ENCODE measurements at regions not wholly inside any gene's neighbourhood (a gene's known extent, or its start where the extent isn't known, plus 50 kb on each side); places are given as distances from the start of the nearest gene placed in this dataset.

GRCh38 chr20:54766483-54766882 is 291.1 kb downstream of the DOK5 start:
- Histone ChIP-seq H2AFZ (ENCODE audit: low read length) (no peak overlapping the region), H3K9me3 (ENCODE audit: insufficient read depth, low read depth, low read length) (0 out of 2 replicates have a peak, but pooled peaks cover 2% of the 10 kb centered on the region), H3K36me3 (ENCODE audit: insufficient read depth, low read length) (no peaks in the 10 kb centered on the region), H3K4me3 (ENCODE audit: low read length, poor library complexity, severe bottlenecking) (no peak overlapping the region), H4K20me1 (ENCODE audit: insufficient read depth, low read length, poor library complexity, severe bottlenecking) (no peaks in the 10 kb centered on the region), H3K9me2 (replicated peaks; ENCODE audit: low read depth, low read length) (no peaks in the 10 kb centered on the region), H3K27me3 (ENCODE audit: insufficient read depth, low read length, poor library complexity, severe bottlenecking) (no peaks in the 10 kb centered on the region), H3K9ac (ENCODE audit: low read depth, low read length, poor library complexity, severe bottlenecking) (no peak overlapping the region), H3K4me1 (ENCODE audit: insufficient read depth, low read length, poor library complexity, severe bottlenecking) (no peaks in the 10 kb centered on the region), H3K4me2 (ENCODE audit: low read depth, low read length, poor library complexity, severe bottlenecking) (no peak overlapping the region), H3K79me2 (ENCODE audit: insufficient read depth, low read length) (no peaks in the 10 kb centered on the region), H3F3A (ENCODE audit: low read depth) (no peaks in the 10 kb centered on the region)
- TF ChIP-seq CTCF (conservative IDR thresholded peaks at IDR 0.05; ENCODE audit: low read length) (no peak), EZH2phosphoT487 (IDR thresholded peaks at IDR 0.05; ENCODE audit: borderline replicate concordance) (no peak)

- Histone ChIP-seq H4K20me1 (ENCODE audit: insufficient read depth, low read length, poor library complexity, severe bottlenecking) (no peaks in the 10 kb centered on the region), H2AFZ (ENCODE audit: low read length) (no peak overlapping the region)
- TF ChIP-seq EZH2phosphoT487 (IDR thresholded peaks at IDR 0.05; ENCODE audit: borderline replicate concordance) = no peak
- no peak for TF ChIP-seq CTCF (conservative IDR thresholded peaks at IDR 0.05; ENCODE audit: low read length)
Observed at GRCh38 chr20:54763366-54763765, 288.0 kb downstream of the DOK5 start.

GRCh38 chr20:54759589-54759988 is 284.2 kb downstream of the DOK5 start:
- no peak for TF ChIP-seq CTCF (conservative IDR thresholded peaks at IDR 0.05; ENCODE audit: low read length)
- TF ChIP-seq EZH2phosphoT487 (IDR thresholded peaks at IDR 0.05; ENCODE audit: borderline replicate concordance) = no peak

More at GRCh38 chr20:54763366-54763765, 288.0 kb downstream of the DOK5 start:
- Histone ChIP-seq H3K27me3 (ENCODE audit: insufficient read depth, low read length, poor library complexity, severe bottlenecking) (no peaks in the 10 kb centered on the region), H3K4me1 (ENCODE audit: insufficient read depth, low read length, poor library complexity, severe bottlenecking) (no peaks in the 10 kb centered on the region), H3K9me3 (ENCODE audit: insufficient read depth, low read depth, low read length) (0 out of 2 replicates have a peak, but pooled peaks cover 2% of the 10 kb centered on the region), H3K4me3 (ENCODE audit: low read length, poor library complexity, severe bottlenecking) (no peak overlapping the region), H3F3A (ENCODE audit: low read depth) (no peaks in the 10 kb centered on the region), H3K9ac (ENCODE audit: low read depth, low read length, poor library complexity, severe bottlenecking) (no peak overlapping the region), H3K4me2 (ENCODE audit: low read depth, low read length, poor library complexity, severe bottlenecking) (no peak overlapping the region), H3K9me2 (replicated peaks; ENCODE audit: low read depth, low read length) (no peaks in the 10 kb centered on the region), H3K36me3 (ENCODE audit: insufficient read depth, low read length) (no peaks in the 10 kb centered on the region), H3K79me2 (ENCODE audit: insufficient read depth, low read length) (no peaks in the 10 kb centered on the region)

More at GRCh38 chr20:54759589-54759988, 284.2 kb downstream of the DOK5 start:
- Histone ChIP-seq H3K4me3 (ENCODE audit: low read length, poor library complexity, severe bottlenecking) (no peak overlapping the region), H4K20me1 (ENCODE audit: insufficient read depth, low read length, poor library complexity, severe bottlenecking) (no peaks in the 10 kb centered on the region), H3K79me2 (ENCODE audit: insufficient read depth, low read length) (no peaks in the 10 kb centered on the region), H3K4me2 (ENCODE audit: low read depth, low read length, poor library complexity, severe bottlenecking) (no peak overlapping the region), H3K9me2 (replicated peaks; ENCODE audit: low read depth, low read length) (no peaks in the 10 kb centered on the region), H3K36me3 (ENCODE audit: insufficient read depth, low read length) (no peaks in the 10 kb centered on the region), H2AFZ (ENCODE audit: low read length) (no peak overlapping the region), H3F3A (ENCODE audit: low read depth) (no peaks in the 10 kb centered on the region), H3K9ac (ENCODE audit: low read depth, low read length, poor library complexity, severe bottlenecking) (no peak overlapping the region), H3K27me3 (ENCODE audit: insufficient read depth, low read length, poor library complexity, severe bottlenecking) (no peaks in the 10 kb centered on the region), H3K4me1 (ENCODE audit: insufficient read depth, low read length, poor library complexity, severe bottlenecking) (no peaks in the 10 kb centered on the region), H3K9me3 (ENCODE audit: insufficient read depth, low read depth, low read length) (no peaks in the 10 kb centered on the region)
